GM12892 (cell line): ENCODE measurements at regions not wholly inside any gene's neighbourhood (a gene's known extent, or its start where the extent isn't known, plus 50 kb on each side); places are given as distances from the start of the nearest gene placed in this dataset.
"Not testable (repeated sequence)": the region's sequence is repeated elsewhere in the genome, so short reads cannot be mapped to it uniquely, and the experiment has no call there.

Experiments used
- DNase-seq: peaks from one replicate; pipeline ENCODE4 v3.0.0; 2011; ENCODE audit not compliant: insufficient read length
- FAIRE-seq: peaks from 2 replicates; lab custom pipeline; 2011; peaks lifted over from hg19 to GRCh38; lab: Jason Lieb, UNC
- POLR2A ChIP-seq: IDR thresholded peaks from 2 replicates; pipeline ENCODE4 v1.6.1; 2011; ENCODE audit warnings: low read depth, low read length, control low read depth
- POLR2AphosphoS5 ChIP-seq: IDR thresholded peaks from 2 replicates; pipeline ENCODE4 v1.6.1; 2011; ENCODE audit warnings: low read depth, low read length, control low read depth
- TAF1 ChIP-seq: IDR thresholded peaks from 2 replicates; pipeline ENCODE4 v1.6.1; 2011; ENCODE audit warnings: low read depth, mild to moderate bottlenecking, control low read depth, low read length, borderline replicate concordance

DNA sequence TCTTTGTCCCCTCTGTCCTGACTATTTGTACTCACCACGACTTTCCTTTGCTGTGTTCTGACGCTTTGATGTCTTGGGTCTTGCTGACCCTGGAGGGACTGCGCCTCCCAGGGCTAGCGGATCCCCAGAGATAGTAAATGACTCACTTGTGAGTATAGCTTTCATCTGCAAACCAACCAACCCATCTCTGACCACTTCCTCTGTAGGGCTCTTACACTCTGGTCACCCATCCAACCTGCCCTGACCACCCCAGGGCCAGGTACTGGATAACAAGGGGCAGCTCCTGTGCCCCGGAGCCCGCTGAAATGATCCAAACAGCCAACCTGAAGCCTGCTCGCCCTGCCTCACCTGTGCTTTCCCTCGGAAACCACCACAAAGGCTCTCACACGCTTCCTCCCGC, 125.2 kb upstream of the CARD11 start:
- DNase-seq: no peak
- FAIRE-seq: no peak
- no peak for TF ChIP-seq POLR2AphosphoS5
- no peak for TF ChIP-seq TAF1
- no peak for TF ChIP-seq POLR2A

GRCh38 chr7:3172768-3173280, 128.2 kb upstream of the SDK1 start:
- TF ChIP-seq POLR2A (no peak), TAF1 (no peak), POLR2AphosphoS5 (no peak)
- DNase-seq: no peak
- FAIRE-seq: no peak

DNA sequence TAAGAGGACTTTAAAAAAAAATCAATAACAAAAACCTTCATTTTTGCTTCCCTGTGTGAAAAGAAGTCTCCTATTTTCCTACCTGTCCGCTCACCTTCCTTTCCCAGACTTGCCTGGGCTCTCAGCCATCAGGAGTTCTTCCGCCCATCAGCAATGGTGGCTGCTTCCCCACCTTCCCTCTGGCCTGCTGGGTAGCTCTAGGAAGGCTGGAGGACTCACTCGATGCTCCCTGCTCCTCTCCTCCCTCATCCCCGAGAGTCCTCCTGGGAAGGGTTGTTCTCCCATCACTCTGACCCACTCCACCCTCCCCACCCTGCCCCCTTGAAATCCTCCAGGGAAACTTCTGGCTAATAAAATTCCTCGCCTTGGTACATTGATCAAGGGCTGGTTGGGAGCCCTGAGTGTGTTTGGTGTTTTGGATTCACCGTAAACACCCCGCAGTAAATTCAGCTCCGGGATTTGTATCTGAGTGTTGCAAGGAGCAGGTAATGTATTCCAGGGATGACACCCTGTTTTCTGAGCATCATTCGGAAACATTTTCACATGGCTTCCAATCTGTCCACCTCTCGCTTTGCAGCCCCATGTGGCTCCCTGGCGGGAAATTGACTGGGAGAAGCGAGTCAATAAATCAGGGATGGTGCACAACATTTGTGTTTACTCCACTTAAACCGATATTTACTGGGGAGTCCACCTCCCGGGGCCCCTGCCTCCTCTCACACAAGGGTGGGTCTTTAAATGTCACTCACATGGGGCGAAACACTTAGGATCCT, 126.4 kb upstream of the SDK1 start:
- DNase-seq: no peak
- no peak for FAIRE-seq
- TF ChIP-seq POLR2AphosphoS5 (no peak), POLR2A (no peak)

DNA sequence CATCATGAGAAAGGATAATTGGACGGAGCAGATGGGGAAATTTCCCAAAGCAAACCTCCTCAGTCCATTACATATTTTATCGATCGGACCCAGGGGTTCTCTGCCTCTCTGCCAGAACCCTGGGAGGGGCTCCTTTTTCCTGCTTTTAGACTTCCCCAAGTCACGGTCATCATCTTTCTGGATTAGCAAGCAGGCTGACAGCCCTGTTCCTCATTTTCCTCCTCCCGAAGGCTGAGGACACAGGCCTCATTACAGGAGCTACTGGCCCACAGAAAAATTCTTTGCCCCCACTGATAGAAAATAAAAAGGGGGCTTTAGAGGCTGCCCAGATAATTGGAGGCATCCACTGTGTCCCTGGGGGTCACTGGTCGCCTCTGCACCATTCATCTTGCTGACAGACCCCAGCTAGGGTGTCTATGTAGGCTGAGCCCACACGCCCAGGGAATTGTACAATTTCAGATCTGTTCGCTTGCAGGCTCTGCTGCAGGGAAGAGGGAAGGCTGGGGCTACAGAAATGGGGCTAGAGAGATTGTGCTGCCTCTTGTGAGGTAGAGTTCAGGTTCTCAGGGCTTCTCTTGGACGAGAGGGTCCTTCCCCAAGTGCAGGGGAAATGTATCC, 125.7 kb upstream of the SDK1 start:
- no peak for DNase-seq
- TF ChIP-seq POLR2AphosphoS5 (no peak), TAF1 (no peak), POLR2A (no peak)
- no peak for FAIRE-seq

DNA sequence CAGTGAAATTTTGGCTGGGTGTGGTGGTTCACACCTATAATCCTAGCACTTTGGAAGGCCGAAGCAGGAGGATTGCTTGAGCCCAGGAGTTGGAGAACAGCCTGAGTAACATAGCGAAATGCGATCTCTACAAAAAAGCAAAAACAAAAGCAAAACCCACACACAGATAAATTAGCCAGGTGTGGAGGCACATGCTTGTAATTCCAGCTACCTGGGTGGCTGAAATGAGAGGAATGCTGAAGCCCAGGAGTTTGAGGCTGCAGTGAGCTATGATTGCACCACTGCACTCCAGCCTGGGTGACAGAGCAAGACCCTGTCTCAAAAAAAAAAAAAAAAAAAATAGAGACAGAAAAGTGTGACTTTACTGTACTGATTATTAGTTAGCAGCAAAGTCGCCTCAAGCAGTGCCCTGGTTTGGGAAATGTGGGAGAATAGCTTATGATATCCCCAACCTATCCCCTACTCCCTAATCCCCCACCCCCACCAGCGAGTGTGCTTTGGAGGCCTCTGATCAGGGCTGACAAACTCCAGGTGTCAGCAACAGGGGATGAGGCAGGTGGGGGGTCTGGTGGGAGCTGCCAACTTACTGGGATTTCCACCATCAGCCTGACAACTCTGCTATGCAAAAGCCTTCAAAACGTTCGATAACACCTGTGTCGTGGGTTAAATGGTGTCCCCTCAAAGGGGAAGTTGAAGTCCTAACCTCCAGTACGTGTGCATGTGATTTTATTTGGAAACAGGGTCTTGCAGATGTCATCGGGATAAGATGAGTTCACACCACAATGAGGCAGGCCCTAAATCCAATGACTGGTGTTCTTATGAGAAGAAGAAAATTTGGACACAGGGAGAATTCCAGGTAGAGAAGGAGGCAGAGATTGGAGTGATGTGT, 124.7 kb upstream of the SDK1 start:
- TF ChIP-seq TAF1: no peak
- TF ChIP-seq POLR2A: no peak
- no peak for TF ChIP-seq POLR2AphosphoS5
- FAIRE-seq: no peak
- no peak for DNase-seq

GRCh38 chr7:3177271-3177670, 123.8 kb upstream of the SDK1 start:
- no peak for DNase-seq

GRCh38 chr7:3179456-3179855, 121.6 kb upstream of the SDK1 start:
- DNase-seq: no peak
- no peak for FAIRE-seq

More at GRCh38 chr7:3177271-3177670, 123.8 kb upstream of the SDK1 start:
- TF ChIP-seq POLR2A (no peak), TAF1 (no peak), POLR2AphosphoS5 (no peak)
- FAIRE-seq: no peak

DNA sequence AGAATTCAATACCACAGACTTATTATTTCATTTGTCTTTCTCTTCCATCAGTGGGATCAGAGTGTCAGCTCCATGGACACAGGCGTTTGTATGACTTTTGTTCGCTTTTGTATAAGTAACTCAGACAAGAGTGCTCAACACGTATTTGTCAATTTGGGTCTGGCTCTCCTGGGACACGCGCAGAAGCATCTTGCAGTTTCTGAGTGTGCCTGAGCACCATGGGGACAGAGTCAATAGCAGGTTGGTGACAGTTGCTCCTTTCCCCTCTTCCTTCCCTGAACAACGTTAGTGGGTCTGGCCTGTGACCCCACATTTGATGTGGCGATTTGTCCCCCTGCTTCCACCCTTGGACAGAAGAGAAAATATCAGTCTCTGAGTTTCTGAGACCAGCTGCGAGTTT, 120.4 kb upstream of the SDK1 start:
- TF ChIP-seq TAF1: no peak
- no peak for TF ChIP-seq POLR2A
- TF ChIP-seq POLR2AphosphoS5: no peak
- FAIRE-seq (no peak), DNase-seq (no peak)

More at GRCh38 chr7:3179456-3179855, 121.6 kb upstream of the SDK1 start:
- TF ChIP-seq POLR2A: no peak
- TF ChIP-seq TAF1: no peak
- no peak for TF ChIP-seq POLR2AphosphoS5

GRCh38 chr7:3182055-3182454, 119.0 kb upstream of the SDK1 start:
- not testable (repeated sequence) for DNase-seq, FAIRE-seq

DNA sequence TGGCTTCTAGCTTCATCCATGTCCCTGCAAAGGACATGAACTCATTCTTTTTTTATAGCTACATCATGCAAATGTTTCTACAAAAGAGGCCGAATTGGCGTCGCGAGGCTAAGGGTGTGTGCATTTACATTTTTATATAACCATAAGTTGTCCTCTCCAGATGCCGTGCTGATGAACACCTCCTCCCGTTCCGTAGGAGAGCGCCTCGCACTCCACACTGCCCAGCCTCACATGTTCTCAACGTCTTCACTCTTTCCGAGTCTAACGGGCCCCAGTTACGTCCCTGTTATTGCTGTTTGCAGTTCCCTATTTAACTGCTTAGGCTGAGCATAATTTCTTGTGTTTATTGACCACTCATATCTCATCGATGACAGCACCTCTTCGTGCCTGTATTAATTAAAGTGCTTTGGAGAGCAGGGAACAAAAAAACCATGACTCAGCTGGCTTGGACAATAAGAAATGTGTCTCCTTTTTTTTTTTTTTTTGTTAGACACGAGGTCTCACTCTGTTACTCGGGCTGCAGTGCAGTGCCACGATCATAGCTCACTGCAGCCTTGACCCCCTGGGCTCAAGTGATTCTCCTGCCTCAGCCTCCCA, 113.5 kb upstream of the SDK1 start:
- FAIRE-seq (no peak), DNase-seq (no peak)
- TF ChIP-seq TAF1 (no peak), POLR2AphosphoS5 (no peak), POLR2A (no peak)

DNA sequence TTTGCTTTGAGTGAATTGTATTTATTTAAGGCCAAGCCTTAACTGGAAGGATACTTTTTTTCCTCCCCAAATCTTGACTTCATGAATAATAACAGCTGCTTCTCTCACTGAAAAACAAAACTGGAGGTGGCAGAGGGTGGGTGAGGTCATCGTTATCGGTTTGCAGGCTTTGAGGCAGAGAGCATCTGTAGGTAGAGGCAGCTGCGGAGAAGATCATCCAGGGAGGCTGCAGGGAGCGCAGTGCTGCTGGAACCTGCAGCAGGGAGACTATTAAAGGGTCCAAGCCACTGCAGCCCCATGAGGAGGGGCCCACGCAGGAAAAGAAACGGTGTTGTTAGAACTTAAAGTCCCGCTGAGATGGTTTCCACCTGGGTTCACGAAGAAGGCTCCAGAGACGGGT, 112.1 kb upstream of the SDK1 start:
- FAIRE-seq: no peak
- TF ChIP-seq TAF1 (no peak), POLR2AphosphoS5 (no peak), POLR2A (no peak)

More for the DNA sequence above, 112.1 kb upstream of the SDK1 start:
- no peak for DNase-seq
